A549 (cell line): ENCODE measurements at regions not wholly inside any gene's neighbourhood (a gene's known extent, or its start where the extent isn't known, plus 50 kb on each side); places are given as distances from the start of the nearest gene placed in this dataset.

Source experiments
- ATAC-seq, 2 experiments: fragments of 200-7000 bp in 1 of 2; fragments of >200 bp in 1 of 2; cut with Nextera tagmentation in 1 of 2; cut with Tn5 transposase in 1 of 2; 3 replicates each; pipeline versions ENCODE4 v1.8.0 to v1.9.1; 2018 to 2020; ENCODE audit warnings: mild to moderate bottlenecking in 1 of 2, moderate library complexity in 1 of 2
- CTCF ChIA-PET: fragments of 300-600 bp; sonication (Branson Sonifier 250); formaldehyde crosslinking; extraction: SDS; loops from one replicate; lab custom pipeline; 2021; ENCODE audit warnings: antibody characterized with exemption, inconsistent platforms; lab: Yijun Ruan, JAX
- POLR2A ChIA-PET: fragments of 350-600 bp; formaldehyde crosslinking; extraction: SDS; loops from one replicate; lab custom pipeline; 2021; ENCODE audit warnings: antibody characterized with exemption, inconsistent platforms; lab: Yijun Ruan, JAX
- DNase-seq, 2 experiments: peaks; one replicate each; pipeline versions ENCODE4 v3.0.0 to v3.0.0-alpha.2; 2011 to 2016; ENCODE audit warnings: low read depth in 1 of 2, low spot score in 1 of 2
- FAIRE-seq: peaks from 2 replicates; lab custom pipeline; 2011; peaks lifted over from hg19 to GRCh38; lab: Jason Lieb, UNC
- H3K27ac ChIP-seq, 2 experiments: fragments of >200 bp; sonication (Bioruptor Twin); formaldehyde crosslinking; 3 replicates each; pipeline ENCODE4 v1.5.1; 2016 to 2017
- H3K4me1 ChIP-seq: fragments of >200 bp; sonication (Bioruptor Twin); formaldehyde crosslinking; 3 replicates; pipeline ENCODE4 v1.6.1; 2016
- H3K4me2 ChIP-seq: fragments of >200 bp; sonication (Bioruptor Twin); formaldehyde crosslinking; 3 replicates; pipeline ENCODE4 v1.6.1; 2016
- H3K4me3 ChIP-seq: fragments of >200 bp; sonication (Bioruptor Twin); formaldehyde crosslinking; 3 replicates; pipeline ENCODE4 v1.5.1; 2016
- H3K9me3 ChIP-seq: fragments of >200 bp; sonication (Bioruptor Twin); formaldehyde crosslinking; 3 replicates; pipeline ENCODE4 v1.6.1; 2016
- BCL3 ChIP-seq: fragments of >200 bp; sonication (Bioruptor Twin); formaldehyde crosslinking; IDR thresholded peaks from 3 replicates; pipeline ENCODE4 v1.6.1; 2016
- BHLHE40 ChIP-seq: IDR thresholded peaks from 2 replicates; pipeline ENCODE4 v1.6.1; 2012; ENCODE audit warnings: low read depth, low read length, inconsistent platforms
- CBX8 ChIP-seq: fragments of 200-600 bp; sonication (generic); IDR thresholded peaks from 2 replicates; pipeline ENCODE4 v1.6.1; 2016
- CTCF ChIP-seq: fragments of >200 bp; sonication (Bioruptor Twin); formaldehyde crosslinking; IDR thresholded peaks from 3 replicates; pipeline ENCODE4 v1.5.1; 2016
- EHF ChIP-seq: fragments of 250-450 bp; sonication (Bioruptor Pico); IDR thresholded peaks from 2 replicates; pipeline ENCODE4 v1.5.0; 2020; ENCODE audit warnings: mild to moderate bottlenecking
- EHMT2 ChIP-seq: fragments of 200-600 bp; sonication (generic); IDR thresholded peaks from 2 replicates; pipeline ENCODE4 v1.6.1; 2016; ENCODE audit warnings: antibody characterized with exemption, low read depth, mild to moderate bottlenecking, moderate library complexity
- ELK1 ChIP-seq: fragments of 150-350 bp; IDR thresholded peaks from 2 replicates; pipeline ENCODE4 v1.6.1; 2014; ENCODE audit warnings: low read depth, mild to moderate bottlenecking, low read length
- FOSL2 ChIP-seq, 2 experiments: fragments of 450-650 bp in 1 of 2; fragments of >200 bp in 1 of 2; sonication (Bioruptor Twin) in 1 of 2; formaldehyde crosslinking; IDR thresholded peaks; 2 replicates each; pipeline versions ENCODE4 v1.5.0 to v1.6.1; 2016 to 2020; ENCODE audit warnings: mild to moderate bottlenecking in 1 of 2, moderate library complexity in 1 of 2
- HMGXB4 ChIP-seq: fragments of 250-450 bp; sonication (Bioruptor Pico); IDR thresholded peaks from 2 replicates; pipeline ENCODE4 v1.5.0; 2021; ENCODE audit warnings: mild to moderate bottlenecking, moderate library complexity, borderline replicate concordance
- HOXB5 ChIP-seq: fragments of 250-450 bp; sonication (Bioruptor Pico); IDR thresholded peaks from 2 replicates; pipeline ENCODE4 v1.5.0; 2020; ENCODE audit warnings: mild to moderate bottlenecking, moderate library complexity
- JUN ChIP-seq, 2 experiments: fragments of >200 bp; sonication (Bioruptor Twin); formaldehyde crosslinking; IDR thresholded peaks; 2 replicates in 1 of 2; 3 replicates in 1 of 2; pipeline ENCODE4 v1.6.1; 2016 to 2017
- MAX ChIP-seq: IDR thresholded peaks from 2 replicates; pipeline ENCODE4 v1.6.1; 2012
- MAZ ChIP-seq: fragments of 150-350 bp; IDR thresholded peaks from 2 replicates; pipeline ENCODE4 v1.6.1; 2014; ENCODE audit warnings: antibody characterized with exemption, low read depth, low read length, borderline replicate concordance
- NFE2L2 ChIP-seq: fragments of 150-350 bp; conservative IDR thresholded peaks from 2 replicates; pipeline ENCODE4 v1.6.1; 2014; ENCODE audit warnings: low read length
- NR3C1 ChIP-seq: fragments of >200 bp; sonication (Bioruptor Twin); formaldehyde crosslinking; IDR thresholded peaks from 3 replicates; pipeline ENCODE4 v1.6.1; 2017
- PBX3 ChIP-seq: IDR thresholded peaks from 2 replicates; pipeline ENCODE4 v1.6.1; 2012
- RAD21 ChIP-seq, 2 experiments: fragments of >200 bp in 1 of 2; sonication (Bioruptor Twin) in 1 of 2; formaldehyde crosslinking in 1 of 2; IDR thresholded peaks in 1 of 2; conservative IDR thresholded peaks in 1 of 2; 2 replicates in 1 of 2; 3 replicates in 1 of 2; pipeline ENCODE4 v1.6.1; 2012 to 2018; ENCODE audit warnings: inconsistent platforms in 1 of 2
- RFX5 ChIP-seq: fragments of 450-650 bp; IDR thresholded peaks from 2 replicates; pipeline ENCODE4 v1.7.1; 2014; ENCODE audit warnings: antibody characterized with exemption, mild to moderate bottlenecking, moderate library complexity
- SMC3 ChIP-seq: fragments of >200 bp; sonication (Bioruptor Twin); formaldehyde crosslinking; IDR thresholded peaks from 3 replicates; pipeline ENCODE4 v1.6.1; 2018; ENCODE audit warnings: inconsistent platforms
- SREBF2 ChIP-seq: fragments of 450-650 bp; IDR thresholded peaks from 2 replicates; pipeline ENCODE4 v1.6.1; 2014; ENCODE audit warnings: mild to moderate bottlenecking, moderate library complexity
- TP53 ChIP-seq: fragments of 250-450 bp; sonication (Bioruptor Pico); IDR thresholded peaks from 2 replicates; pipeline ENCODE4 v1.5.0; 2021; ENCODE audit warnings: mild to moderate bottlenecking, moderate library complexity
- WGBS: methylation state at CpG from one replicate; pipeline ENCODE4 v1.1.6; 2017; ENCODE audit errors: missing lambda C conversion rate; 5-methylcytosine and 5-hydroxymethylcytosine counted together

GRCh38 chr10:63760708-63761047 lies 239.5 kb downstream of the REEP3 start:
- H3K4me2 ChIP-seq, result no peak overlapping the region
- CTCF ChIA-PET, result interaction anchor here (1.4 kb wide), 1 partner anchor 40 kb away, joined by 3 read pairs; no protein-coding TSS in a partner anchor
- POLR2A ChIA-PET, result no interaction called here
- H3K4me3 ChIP-seq, result no peak overlapping the region
- FAIRE-seq (no peak), ATAC-seq (no peak), DNase-seq (no peak)
- H3K4me1 ChIP-seq, result peaks cover 8% of the 10 kb centered on the region; the same call in 2 of the 3 replicates
- 90% methylated on average over 1 of the region's 1 CpG for WGBS
- TF ChIP-seq NR3C1, result no peak
- no peak for TF ChIP-seq PBX3
- TF ChIP-seq FOSL2 (IDR thresholded peaks at IDR 0.05), result no peak
- no peak for TF ChIP-seq FOSL2 (CRISPR knock-in tag; IDR thresholded peaks at IDR 0.05)
- no peak for TF ChIP-seq NFE2L2
- TF ChIP-seq SMC3, result no peak
- no peak for TF ChIP-seq EHF (CRISPR knock-in tag)
- TF ChIP-seq JUN (IDR thresholded peaks at IDR 0.05), result no peak
- TF ChIP-seq MAZ, result no peak
- TF ChIP-seq CTCF, result no peak
- no peak for TF ChIP-seq BCL3
- no peak for TF ChIP-seq TP53 (CRISPR knock-in tag)
- no peak for TF ChIP-seq RFX5
- no peak overlapping the region for H3K27ac ChIP-seq
- no peaks in the 10 kb centered on the region for H3K9me3 ChIP-seq

GRCh38 chr10:63761243-63761642 lies 240.0 kb downstream of the REEP3 start:
- ATAC-seq (peak in 1 of 2 experiments; percentile 62; a peak in 3 of 6 replicates), FAIRE-seq (no peak), DNase-seq (peak in 1 of 2 experiments; percentile 19)
- POLR2A ChIA-PET, result no interaction called here
- Histone ChIP-seq H3K4me1 (peaks cover 8% of the 10 kb centered on the region; the same call in 2 of the 3 replicates), H3K4me3 (no peak overlapping the region), H3K27ac (no peak overlapping the region), H3K4me2 (no peak overlapping the region), H3K9me3 (no peaks in the 10 kb centered on the region)
- CTCF ChIA-PET, result interaction anchor here (1.4 kb wide), 1 partner anchor 41 kb away, joined by 3 read pairs; no protein-coding TSS in a partner anchor
- TF ChIP-seq HOXB5 (CRISPR knock-in tag) (no peak), RAD21 (conservative IDR thresholded peaks at IDR 0.05 in 1 of 2, IDR thresholded peaks at IDR 0.05 in 1 of 2) (no peak), ELK1 (no peak), CBX8 (no peak)
- 10% methylated on average over 2 of the region's 2 CpGs for WGBS

GRCh38 chr10:63763744-63764143 lies 242.5 kb downstream of the REEP3 start:
- ChIA-PET CTCF (interaction anchor here (0.8 to 5.8 kb wide), 3 partner anchors 9 to 597 kb away, joined by 3 to 58 read pairs (median 20); no protein-coding TSS in a partner anchor), POLR2A (no interaction called here)
- peak; percentile 41; a peak in 1 of 6 replicates for ATAC-seq
- H3K9me3 ChIP-seq, result no peaks in the 10 kb centered on the region
- no peak overlapping the region for H3K27ac ChIP-seq
- peak in 1 of 2 experiments; percentile 12 for DNase-seq
- no peak overlapping the region for H3K4me3 ChIP-seq
- H3K4me1 ChIP-seq, result no peaks in the 10 kb centered on the region
- TF ChIP-seq MAX (0 out of 2 replicates have a peak, but pooled peaks have one; percentile 35), EHMT2 (no peak), SREBF2 (no peak), NR3C1 (no peak), EHF (CRISPR knock-in tag) (no peak), BHLHE40 (no peak), HMGXB4 (CRISPR knock-in tag) (no peak)
- H3K4me2 ChIP-seq, result no peak overlapping the region
- no peak for FAIRE-seq
- whole genome bisulfite sequencing, result 34% methylated on average over 2 of the region's 2 CpGs
